Fibroblast of lung (primary cell): ENCODE measurements at regions not wholly inside any gene's neighbourhood (a gene's known extent, or its start where the extent isn't known, plus 50 kb on each side); places are given as distances from the start of the nearest gene placed in this dataset.

Experiments used
- DNase-seq, 2 donors: peaks; one replicate each; pipeline versions ENCODE4 v3.0.0 to v3.0.0-alpha.2; 2010; ENCODE audit warnings: low read depth in 2 of 2
- H2AFZ ChIP-seq: 2 replicates; pipeline ENCODE4 v1.5.1; 2012; ENCODE audit warnings: low read length, control low read depth, inconsistent platforms
- H3K27ac ChIP-seq: 2 replicates; pipeline ENCODE4 v1.5.1; 2011; ENCODE audit warnings: low read length, control low read depth; ENCODE audit not compliant: insufficient read depth
- H3K27me3 ChIP-seq: 2 replicates; pipeline ENCODE4 v1.5.1; 2011; ENCODE audit warnings: mild to moderate bottlenecking, low read length; ENCODE audit not compliant: control insufficient read depth, insufficient read depth
- H3K36me3 ChIP-seq: 2 replicates; pipeline ENCODE4 v1.5.1; 2011; ENCODE audit warnings: low read length; ENCODE audit not compliant: control insufficient read depth, insufficient read depth
- H3K4me1 ChIP-seq: 2 replicates; pipeline ENCODE4 v1.5.1; 2011; ENCODE audit warnings: low read length; ENCODE audit not compliant: control insufficient read depth, insufficient read depth; ENCODE audit errors: extremely low read depth
- H3K4me2 ChIP-seq: 2 replicates; pipeline ENCODE4 v1.5.1; 2011; ENCODE audit warnings: low read length, control low read depth; ENCODE audit not compliant: insufficient read depth; ENCODE audit errors: extremely low read depth
- H3K4me3 ChIP-seq, 4 experiments: fragments of 200-600 bp in 1 of 4; sonication (generic) in 1 of 4; replicated peaks in 1 of 4; 2 replicates each; pipeline ENCODE4 v1.5.1; 2011 to 2016; ENCODE audit warnings: low read length in 4 of 4, low read depth in 3 of 4, mild to moderate bottlenecking in 3 of 4, control low read depth in 2 of 4, inconsistent platforms in 1 of 4, mixed read lengths in 1 of 4; ENCODE audit not compliant: insufficient read depth in 1 of 4; ENCODE audit errors: control extremely low read depth in 1 of 4
- H3K79me2 ChIP-seq: 2 replicates; pipeline ENCODE4 v1.5.1; 2012; ENCODE audit warnings: mild to moderate bottlenecking, low read length, inconsistent platforms; ENCODE audit not compliant: control insufficient read depth, insufficient read depth
- H3K9ac ChIP-seq: 2 replicates; pipeline ENCODE4 v1.5.1; 2011; ENCODE audit warnings: mild to moderate bottlenecking, low read length, control low read depth; ENCODE audit not compliant: insufficient read depth
- H3K9me3 ChIP-seq: 2 replicates; pipeline ENCODE4 v1.5.1; 2012; ENCODE audit warnings: low read depth, low read length; ENCODE audit not compliant: control insufficient read depth, insufficient read depth
- H4K20me1 ChIP-seq: 2 replicates; pipeline ENCODE4 v1.5.1; 2011; ENCODE audit warnings: low read length; ENCODE audit not compliant: control insufficient read depth, insufficient read depth; ENCODE audit errors: extremely low read depth
- CTCF ChIP-seq, 2 donors: IDR thresholded peaks in 1 of 2; conservative IDR thresholded peaks in 1 of 2; 1 replicate in 1 of 2; 2 replicates in 1 of 2; pipeline ENCODE4 v1.5.1; 2011 to 2012; ENCODE audit warnings: low read length in 2 of 2, control low read depth in 1 of 2, inconsistent platforms in 1 of 2, low read depth in 1 of 2, mild to moderate bottlenecking in 1 of 2
- EZH2 ChIP-seq: IDR thresholded peaks from 2 replicates; pipeline ENCODE4 v1.5.1; 2012; ENCODE audit warnings: low read length, control low read depth, mild to moderate bottlenecking; ENCODE audit errors: missing control alignments

GRCh38 chrY:4483693-4484092 lies 516.4 kb upstream of the PCDH11Y start:
- no peak overlapping the region for H2AFZ ChIP-seq
- H3K4me2 ChIP-seq, result no peak overlapping the region
- TF ChIP-seq EZH2, result no peak
- TF ChIP-seq CTCF (conservative IDR thresholded peaks at IDR 0.05 in 1 of 2, IDR thresholded peaks at IDR 0.05 in 1 of 2; ENCODE audit: low read depth in 1 of 2, low read length in 2 of 2), result no peak
- H3K79me2 ChIP-seq, result no peaks in the 10 kb centered on the region
- no peaks in the 10 kb centered on the region for H3K4me1 ChIP-seq
- DNase-seq, result peak in 1 of 2 donors; percentile 0
- no peak overlapping the region for H3K9ac ChIP-seq
- no peaks in the 10 kb centered on the region for H3K9me3 ChIP-seq
- no peaks in the 10 kb centered on the region for H4K20me1 ChIP-seq
- no peak overlapping the region for H3K4me3 ChIP-seq
- H3K27me3 ChIP-seq, result no peaks in the 10 kb centered on the region
- H3K27ac ChIP-seq, result no peak overlapping the region
- H3K36me3 ChIP-seq, result no peaks in the 10 kb centered on the region
